T-cell (primary cell): ENCODE measurements at regions not wholly inside any gene's neighbourhood (a gene's known extent, or its start where the extent isn't known, plus 50 kb on each side); places are given as distances from the start of the nearest gene placed in this dataset.

Experiments used
- ATAC-seq, 4 experiments: fragments of 200-7000 bp in 3 of 4; fragments of 150-1000 bp in 1 of 4; cut with Tn5 transposase; replicated peaks in 1 of 4; 1 replicate in 3 of 4; 2 replicates in 1 of 4; pipeline ENCODE4 v1.10.0; 2021; ENCODE audit warnings: moderate library complexity in 3 of 4, mild to moderate bottlenecking in 2 of 4, moderate number of reproducible peaks in 1 of 4
- CTCF ChIA-PET, 2 donors: fragments of 300-600 bp; sonication (Branson Sonifier 250); formaldehyde crosslinking; loops; one replicate each; lab custom pipeline; 2022; ENCODE audit warnings: antibody characterized with exemption in 2 of 2; lab: Charles Lee
- POLR2A ChIA-PET, 2 donors: fragments of 300-600 bp; sonication (Branson Sonifier 250); formaldehyde crosslinking; loops; one replicate each; lab custom pipeline; 2022; ENCODE audit warnings: antibody characterized with exemption in 2 of 2; lab: Charles Lee
- DNase-seq, 35 experiments: peaks; one replicate each; pipeline versions ENCODE4 v3.0.0 to v3.0.0-alpha.2; 2013 to 2023
- H3K27ac ChIP-seq: one replicate; pipeline ENCODE4 v1.5.1; 2013; ENCODE audit warnings: low read length
- H3K27me3 ChIP-seq, 2 experiments: replicated peaks in 1 of 2; 1 replicate in 1 of 2; 2 replicates in 1 of 2; pipeline versions ENCODE4 v1.6.1 to v1.7.0; 2013; ENCODE audit warnings: low read length in 1 of 2, mixed read lengths in 1 of 2; ENCODE audit not compliant: control insufficient read depth in 2 of 2, insufficient read depth in 2 of 2; ENCODE audit errors: extremely low read depth in 1 of 2
- H3K36me3 ChIP-seq, 2 donors: 1 replicate in 1 of 2; 2 replicates in 1 of 2; pipeline versions ENCODE4 v1.6.1 to v1.7.0; 2013; ENCODE audit warnings: low read length in 1 of 2; ENCODE audit not compliant: control insufficient read depth in 2 of 2, insufficient read depth in 1 of 2; ENCODE audit errors: extremely low read depth in 1 of 2
- H3K4me1 ChIP-seq, 2 experiments: 1 replicate in 1 of 2; 2 replicates in 1 of 2; pipeline versions ENCODE4 v1.6.1 to v1.7.0; 2013; ENCODE audit warnings: low read length in 2 of 2, mixed read lengths in 1 of 2; ENCODE audit not compliant: insufficient read depth in 2 of 2, control insufficient read depth in 1 of 2; ENCODE audit errors: extremely low read depth in 1 of 2
- H3K4me3 ChIP-seq, 2 donors: 1 replicate in 1 of 2; 2 replicates in 1 of 2; pipeline versions ENCODE4 v1.5.1 to v1.7.0; 2013; ENCODE audit warnings: mild to moderate bottlenecking in 2 of 2, low read length in 1 of 2, moderate library complexity in 1 of 2; ENCODE audit not compliant: control insufficient read depth in 1 of 2; ENCODE audit errors: extremely low read depth in 1 of 2
- H3K9me3 ChIP-seq: 2 replicates; pipeline ENCODE4 v1.7.0; 2013
- H3K27ac Mint-ChIP-seq, 2 donors: one replicate each; pipeline ENCODE4 v1.8.0; 2020 to 2021; ENCODE audit warnings: mild to moderate bottlenecking in 2 of 2, mixed read lengths in 2 of 2
- H3K27me3 Mint-ChIP-seq, 2 donors: one replicate each; pipeline ENCODE4 v1.8.0; 2021 to 2022; ENCODE audit warnings: mixed read lengths in 2 of 2
- H3K36me3 Mint-ChIP-seq: one replicate; pipeline ENCODE4 v1.8.0; 2021; ENCODE audit warnings: mixed read lengths
- H3K4me1 Mint-ChIP-seq, 3 donors: one replicate each; pipeline ENCODE4 v1.8.0; 2020 to 2022; ENCODE audit warnings: mixed read lengths in 3 of 3, mild to moderate bottlenecking in 1 of 3
- H3K4me3 Mint-ChIP-seq, 3 donors: one replicate each; pipeline ENCODE4 v1.8.0; 2020 to 2022; ENCODE audit warnings: mild to moderate bottlenecking in 3 of 3, mixed read lengths in 3 of 3, moderate library complexity in 3 of 3
- H3K9me3 Mint-ChIP-seq, 3 donors: one replicate each; pipeline ENCODE4 v1.8.0; 2020 to 2022; ENCODE audit warnings: mixed read lengths in 3 of 3
- WGBS: methylation state at CpG from one replicate; pipeline ENCODE4 v1.1.5; 2013; ENCODE audit warnings: missing lambda C conversion rate; ENCODE audit not compliant: insufficient coverage; 5-methylcytosine and 5-hydroxymethylcytosine counted together

GRCh38 chr9:80932947-80933780, 756.2 kb downstream of the TLE1 start:
- Mint-ChIP-seq H3K4me1 (no peaks in the 10 kb centered on the region), H3K4me3 (no peak overlapping the region), H3K27me3 (no peaks in the 10 kb centered on the region), H3K27ac (no peak overlapping the region), H3K36me3 (no peaks in the 10 kb centered on the region), H3K9me3 (peaks cover 0 to 22% (median 2%) of the 10 kb centered on the region in 3 donors)
- ChIA-PET POLR2A (no interaction called here), CTCF (no interaction called here)
- WGBS, result 81% methylated on average over 2 of the region's 7 CpGs
- Histone ChIP-seq H3K4me1 (no peaks in the 10 kb centered on the region), H3K9me3 (no peaks in the 10 kb centered on the region), H3K27ac (no peak overlapping the region), H3K36me3 (no peaks in the 10 kb centered on the region), H3K4me3 (no peak overlapping the region), H3K27me3 (no peaks in the 10 kb centered on the region)
- DNase-seq (no peak), ATAC-seq (no peak)

- Histone ChIP-seq H3K9me3 (no peaks in the 10 kb centered on the region), H3K27me3 (no peaks in the 10 kb centered on the region), H3K27ac (no peak overlapping the region), H3K4me3 (no peak overlapping the region), H3K36me3 (no peaks in the 10 kb centered on the region), H3K4me1 (no peaks in the 10 kb centered on the region)
- peaks cover 1 to 19% (median 2%) of the 10 kb centered on the region in 3 donors for H3K9me3 Mint-ChIP-seq
- ChIA-PET POLR2A (no interaction called here), CTCF (no interaction called here)
- DNase-seq, result no peak
- H3K27ac Mint-ChIP-seq, result no peak overlapping the region
- no peak for ATAC-seq
- WGBS, result no CpG with 5 or more reads among the region's 3 CpGs
- no peak overlapping the region for H3K4me3 Mint-ChIP-seq
- H3K27me3 Mint-ChIP-seq, result no peaks in the 10 kb centered on the region
- no peaks in the 10 kb centered on the region for H3K36me3 Mint-ChIP-seq
- no peaks in the 10 kb centered on the region for H3K4me1 Mint-ChIP-seq
Observed at GRCh38 chr9:80932181-80932580, 757.2 kb downstream of the TLE1 start.

- ATAC-seq (no peak), DNase-seq (no peak)
- ChIA-PET CTCF (no interaction called here), POLR2A (no interaction called here)
- no peaks in the 10 kb centered on the region for H3K36me3 ChIP-seq
- 25% methylated on average over 1 of the region's 3 CpGs for WGBS
- H3K27ac ChIP-seq, result no peak overlapping the region
- H3K36me3 Mint-ChIP-seq, result no peaks in the 10 kb centered on the region
- no peaks in the 10 kb centered on the region for H3K4me1 Mint-ChIP-seq
- peaks cover 2 to 23% (median 4%) of the 10 kb centered on the region in 3 donors for H3K9me3 Mint-ChIP-seq
- no peaks in the 10 kb centered on the region for H3K27me3 Mint-ChIP-seq
- H3K9me3 ChIP-seq, result no peaks in the 10 kb centered on the region
- no peaks in the 10 kb centered on the region for H3K4me1 ChIP-seq
- no peak overlapping the region for H3K4me3 ChIP-seq
- H3K27me3 ChIP-seq, result no peaks in the 10 kb centered on the region
- H3K27ac Mint-ChIP-seq, result no peak overlapping the region
- H3K4me3 Mint-ChIP-seq, result no peak overlapping the region
Observed at GRCh38 chr9:80931163-80931562, 758.2 kb downstream of the TLE1 start.

- Histone ChIP-seq H3K9me3 (no peaks in the 10 kb centered on the region), H3K27me3 (no peaks in the 10 kb centered on the region), H3K4me1 (no peaks in the 10 kb centered on the region), H3K36me3 (no peaks in the 10 kb centered on the region), H3K27ac (no peak overlapping the region), H3K4me3 (no peak overlapping the region)
- Mint-ChIP-seq H3K27ac (no peak overlapping the region), H3K4me3 (no peak overlapping the region), H3K4me1 (no peaks in the 10 kb centered on the region), H3K36me3 (no peaks in the 10 kb centered on the region), H3K27me3 (no peaks in the 10 kb centered on the region), H3K9me3 (peaks cover 2 to 17% (median 11%) of the 10 kb centered on the region in 3 donors)
- ChIA-PET CTCF (no interaction called here), POLR2A (no interaction called here)
- ATAC-seq (no peak), DNase-seq (no peak)
Observed at GRCh38 chr9:80928697-80929096, 760.6 kb downstream of the TLE1 start.

- no peak overlapping the region for H3K27ac ChIP-seq
- Mint-ChIP-seq H3K9me3 (peaks cover 2 to 21% (median 11%) of the 10 kb centered on the region in 3 donors), H3K36me3 (no peaks in the 10 kb centered on the region), H3K4me1 (no peaks in the 10 kb centered on the region), H3K27ac (no peak overlapping the region), H3K27me3 (no peaks in the 10 kb centered on the region), H3K4me3 (no peak overlapping the region)
- H3K9me3 ChIP-seq, result no peaks in the 10 kb centered on the region
- no CpG with 5 or more reads among the region's 3 CpGs for WGBS
- H3K4me1 ChIP-seq, result no peaks in the 10 kb centered on the region
- no peaks in the 10 kb centered on the region for H3K27me3 ChIP-seq
- no peaks in the 10 kb centered on the region for H3K36me3 ChIP-seq
- ATAC-seq, result no peak
- ChIA-PET POLR2A (interaction anchor here in 1 of 2 donors (0.5 kb wide), 1 partner anchor 44 kb away, joined by 3 read pairs; no protein-coding TSS in a partner anchor), CTCF (no interaction called here)
- no peak for DNase-seq
- no peak overlapping the region for H3K4me3 ChIP-seq
Observed at GRCh38 chr9:80926611-80927010, 762.7 kb downstream of the TLE1 start.

GRCh38 chr9:80922544-80922943, 766.8 kb downstream of the TLE1 start:
- ChIA-PET POLR2A (no interaction called here), CTCF (no interaction called here)
- H3K4me1 Mint-ChIP-seq, result no peaks in the 10 kb centered on the region
- no CpG with 5 or more reads among the region's 3 CpGs for WGBS
- H3K9me3 Mint-ChIP-seq, result peaks cover 13 to 34% (median 15%) of the 10 kb centered on the region in 3 donors
- H3K36me3 Mint-ChIP-seq, result no peaks in the 10 kb centered on the region
- no peaks in the 10 kb centered on the region for H3K27me3 Mint-ChIP-seq
- H3K4me1 ChIP-seq, result no peaks in the 10 kb centered on the region
- DNase-seq (no peak), ATAC-seq (no peak)
- no peak overlapping the region for H3K4me3 Mint-ChIP-seq
- no peaks in the 10 kb centered on the region for H3K36me3 ChIP-seq
- no peaks in the 10 kb centered on the region for H3K9me3 ChIP-seq
- H3K27me3 ChIP-seq, result no peaks in the 10 kb centered on the region
- no peak overlapping the region for H3K27ac Mint-ChIP-seq
- no peak overlapping the region for H3K4me3 ChIP-seq
- no peak overlapping the region for H3K27ac ChIP-seq
